Astrocyte (in vitro differentiated cells and primary cell): ENCODE measurements at regions not wholly inside any gene's neighbourhood (a gene's known extent, or its start where the extent isn't known, plus 50 kb on each side); places are given as distances from the start of the nearest gene placed in this dataset.

Experiments
- CTCF ChIP-seq: IDR thresholded peaks from 2 replicates; pipeline ENCODE4 v1.5.1; 2011; ENCODE audit warnings: low read depth, mild to moderate bottlenecking, inconsistent platforms, low read length, moderate library complexity; ENCODE audit not compliant: insufficient read depth
- EZH2 ChIP-seq: IDR thresholded peaks from 2 replicates; pipeline ENCODE4 v1.6.1; 2012; ENCODE audit warnings: mild to moderate bottlenecking, low read length, inconsistent platforms; ENCODE audit not compliant: insufficient read depth

- no peak for TF ChIP-seq CTCF
- no peak for TF ChIP-seq EZH2
These were observed 673.7 kb upstream of the MIR17HG start for GRCh38 chr13:90673746-90674145.
